GM21528 (cell line): ENCODE measurements at regions not wholly inside any gene's neighbourhood (a gene's known extent, or its start where the extent isn't known, plus 50 kb on each side); places are given as distances from the start of the nearest gene placed in this dataset.

Experiments
- ATAC-seq: cut with Tn5 transposase; IDR thresholded peaks from one replicate; pipeline ENCODE4 v1.9.1; 2021; ENCODE audit warnings: mild to moderate bottlenecking, moderate library complexity; ENCODE audit not compliant: unreplicated experiment, low FRiP score

GRCh38 chr15:38905632-38906031, 341.0 kb upstream of the RASGRP1 start:
- ATAC-seq = no peak

GRCh38 chr15:38920966-38921365, 356.4 kb upstream of the RASGRP1 start:
- ATAC-seq = no peak

DNA sequence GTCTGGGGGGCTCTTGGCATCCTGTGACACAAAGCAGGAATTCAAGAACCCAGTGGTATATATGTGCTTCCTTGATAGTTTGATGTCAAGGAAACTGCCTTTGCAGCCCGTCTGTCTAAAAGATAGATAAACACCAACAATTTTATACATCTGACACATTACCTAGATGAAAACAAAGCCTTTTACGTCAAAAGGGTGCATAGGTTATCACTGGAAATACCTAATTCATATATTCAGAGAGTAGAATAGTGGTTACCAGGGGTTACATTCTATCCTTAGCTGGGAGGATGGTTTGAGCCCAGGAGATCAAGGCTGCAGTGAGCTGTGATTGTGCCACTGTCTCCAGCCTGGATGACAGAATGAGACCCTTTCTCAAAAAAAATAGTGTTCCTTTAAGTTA, 356.9 kb upstream of the RASGRP1 start:
- ATAC-seq = no peak

DNA sequence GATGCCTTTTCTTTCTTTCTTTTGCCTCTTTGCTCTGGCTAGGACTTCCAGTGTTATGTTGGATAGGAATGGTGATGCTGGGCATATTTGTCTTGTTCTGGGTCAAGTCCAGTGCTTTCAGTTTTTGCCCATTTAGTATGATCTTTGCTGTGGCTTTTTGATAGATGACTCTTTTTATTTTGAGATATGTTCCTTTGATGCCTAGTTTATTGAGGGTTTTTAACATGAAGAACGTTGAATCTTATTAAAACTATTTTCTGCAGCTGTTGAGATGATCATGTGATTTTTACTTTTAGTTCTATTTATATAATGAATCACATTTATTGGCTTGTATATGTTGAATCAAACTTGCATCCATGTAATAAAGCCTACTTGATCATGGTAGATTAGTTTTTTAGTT, 363.8 kb upstream of the RASGRP1 start:
- no peak for ATAC-seq

DNA sequence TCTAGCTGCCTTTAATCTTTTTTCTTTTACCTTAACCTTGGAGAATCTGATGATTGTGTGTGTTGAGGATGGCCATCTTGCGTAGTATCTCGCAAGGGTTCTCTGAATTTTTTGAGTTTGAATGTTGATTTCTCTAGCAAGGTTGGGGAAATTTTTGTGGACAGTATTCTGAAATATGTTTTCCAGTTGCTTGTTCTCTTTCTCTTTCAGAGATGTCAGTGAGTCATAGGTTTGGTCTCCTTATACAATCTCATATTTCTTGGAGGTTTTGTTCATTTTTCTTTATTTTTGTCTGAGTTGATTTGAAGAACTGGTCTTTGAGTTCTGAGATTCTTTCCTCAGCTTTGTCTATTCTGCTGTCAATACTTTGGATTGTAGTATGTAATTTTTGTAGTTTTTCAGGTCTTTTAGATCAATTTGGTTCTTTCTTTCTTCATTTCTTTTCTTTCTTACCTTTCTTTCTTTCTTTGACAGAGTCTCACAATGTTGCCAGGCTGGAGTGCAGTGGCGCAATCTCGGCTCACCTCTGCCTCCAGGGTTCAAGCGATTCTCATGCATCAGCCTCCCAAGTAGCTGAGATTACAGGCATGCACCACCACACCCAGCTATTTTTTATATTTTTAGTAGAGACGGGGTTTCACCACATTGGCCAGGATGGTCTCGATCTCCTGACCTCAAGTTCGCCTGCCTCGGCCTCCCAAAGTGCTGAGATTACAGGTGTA, 366.4 kb upstream of the RASGRP1 start:
- no peak for ATAC-seq

DNA sequence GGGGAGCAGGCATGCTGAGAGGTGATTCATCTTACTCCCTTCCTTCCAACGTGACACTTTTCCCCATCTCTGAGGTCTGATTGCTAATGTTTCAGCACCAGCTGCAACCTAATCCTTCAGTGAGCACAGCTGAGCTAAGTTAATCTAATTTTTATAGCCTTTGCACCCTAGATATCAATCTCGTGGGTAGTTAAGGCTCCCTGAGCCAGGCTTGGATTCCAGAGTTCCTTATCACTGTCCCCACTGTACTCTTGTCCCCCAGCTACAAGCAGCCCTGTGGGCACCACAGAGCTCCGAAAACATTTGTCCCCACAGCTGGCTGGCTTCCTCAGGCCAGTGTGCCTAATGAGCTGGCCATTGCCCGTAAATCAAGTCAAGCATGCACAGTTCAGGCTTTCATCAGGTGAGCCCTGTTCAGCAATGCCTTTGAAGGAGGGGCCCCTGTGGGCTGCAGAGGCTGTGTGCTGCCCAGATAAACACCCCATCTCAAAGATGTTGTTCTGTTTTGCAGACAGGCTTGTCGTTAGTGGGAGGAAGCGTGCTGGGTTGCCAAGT, 376.9 kb upstream of the RASGRP1 start:
- no peak for ATAC-seq

- no peak for ATAC-seq
Observed at GRCh38 chr15:38944536-38944935, 379.9 kb upstream of the RASGRP1 start.

DNA sequence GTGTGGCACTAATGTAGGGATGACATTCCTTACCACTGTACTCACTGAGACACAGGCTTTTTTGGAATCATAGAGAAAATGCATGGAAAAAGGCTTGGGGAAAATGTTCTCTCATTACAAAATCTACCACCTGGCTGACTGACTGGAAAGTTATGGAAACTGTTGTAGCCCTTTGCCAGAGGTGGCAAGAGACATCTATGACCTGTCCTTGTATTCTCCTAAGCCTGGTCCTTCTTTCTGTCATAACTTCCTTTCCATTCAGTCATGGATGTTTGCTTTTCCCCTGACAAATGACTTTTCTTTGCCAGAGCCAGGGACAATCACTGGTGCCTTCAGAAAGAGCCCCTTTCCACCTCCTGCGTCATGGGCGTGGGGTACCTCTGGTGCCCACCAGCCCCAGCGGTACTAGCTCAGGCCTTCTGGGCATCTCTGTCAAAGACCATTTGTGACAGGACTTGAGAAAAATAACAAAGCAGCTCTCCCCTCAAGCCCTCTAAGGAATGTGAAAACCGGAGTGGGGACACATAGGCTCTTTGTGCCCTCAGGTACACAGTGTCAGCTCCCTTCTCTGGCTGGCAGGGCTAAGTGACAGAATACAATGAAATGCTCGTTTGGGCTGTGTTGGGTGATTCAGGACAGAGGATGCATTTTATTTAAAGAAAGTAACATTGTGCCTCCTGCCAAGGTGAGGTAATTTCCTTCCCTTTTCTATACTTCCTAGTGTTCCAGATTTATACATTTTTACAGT, 381.1 kb upstream of the RASGRP1 start:
- no peak for ATAC-seq

DNA sequence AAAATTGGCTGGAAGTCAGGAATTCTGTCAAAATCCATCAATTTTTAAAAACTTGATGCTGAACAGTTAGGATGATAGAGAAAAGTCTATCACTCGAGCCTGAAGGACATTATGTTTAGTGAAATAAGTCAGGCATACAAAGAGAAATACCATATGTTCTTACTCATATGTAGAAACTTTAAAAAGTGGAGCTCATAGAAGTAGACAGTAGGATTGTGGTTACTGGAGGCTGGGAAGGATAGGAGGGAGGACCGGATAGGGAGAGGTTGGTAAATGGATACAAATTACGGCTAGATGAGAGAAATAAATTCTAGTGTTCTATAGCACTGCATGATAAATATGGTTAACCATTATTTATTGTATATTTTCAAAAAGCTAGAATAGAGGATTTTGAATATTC, 389.5 kb upstream of the RASGRP1 start:
- ATAC-seq = no peak

- ATAC-seq = no peak
Observed at GRCh38 chr15:38961456-38961855, 396.8 kb upstream of the RASGRP1 start.

DNA sequence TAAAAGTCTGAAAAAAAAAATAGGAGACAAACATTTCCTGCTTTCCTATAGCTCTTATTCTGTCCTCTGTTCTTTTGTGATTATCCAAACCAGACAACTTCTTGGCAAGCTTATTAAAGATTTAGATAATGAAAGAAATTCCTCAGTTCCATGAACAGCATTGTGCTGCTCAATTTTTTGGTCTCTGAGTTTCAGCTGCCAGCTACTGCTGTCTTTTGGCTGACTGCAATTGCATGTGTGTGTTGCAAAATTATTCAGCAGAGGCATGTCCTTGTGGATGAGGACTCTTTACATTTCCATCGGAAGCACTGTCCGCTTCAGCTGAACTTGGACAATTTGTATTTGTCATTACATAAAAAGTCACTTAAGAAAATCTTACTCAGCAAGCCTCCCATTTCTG, 397.3 kb upstream of the RASGRP1 start:
- no peak for ATAC-seq

DNA sequence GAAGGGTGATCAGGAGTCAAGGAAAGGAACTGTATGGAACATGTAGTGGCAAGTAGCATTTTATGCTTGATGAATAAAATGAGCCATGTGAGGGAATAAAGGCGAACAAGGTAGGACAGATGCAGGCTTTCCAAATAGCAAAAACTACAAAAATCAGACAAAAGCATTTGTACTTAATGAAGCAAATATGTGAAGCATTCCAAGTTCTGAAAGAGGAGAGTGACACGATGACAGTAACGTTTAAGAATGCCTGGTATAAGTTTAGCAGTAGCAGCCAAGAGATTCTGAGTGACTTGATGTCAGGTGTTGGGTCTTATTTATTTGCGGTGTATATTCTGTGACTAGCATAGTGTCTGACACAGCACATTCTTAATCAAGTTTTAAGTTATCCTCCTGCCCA, 408.2 kb upstream of the RASGRP1 start:
- no peak for ATAC-seq

DNA sequence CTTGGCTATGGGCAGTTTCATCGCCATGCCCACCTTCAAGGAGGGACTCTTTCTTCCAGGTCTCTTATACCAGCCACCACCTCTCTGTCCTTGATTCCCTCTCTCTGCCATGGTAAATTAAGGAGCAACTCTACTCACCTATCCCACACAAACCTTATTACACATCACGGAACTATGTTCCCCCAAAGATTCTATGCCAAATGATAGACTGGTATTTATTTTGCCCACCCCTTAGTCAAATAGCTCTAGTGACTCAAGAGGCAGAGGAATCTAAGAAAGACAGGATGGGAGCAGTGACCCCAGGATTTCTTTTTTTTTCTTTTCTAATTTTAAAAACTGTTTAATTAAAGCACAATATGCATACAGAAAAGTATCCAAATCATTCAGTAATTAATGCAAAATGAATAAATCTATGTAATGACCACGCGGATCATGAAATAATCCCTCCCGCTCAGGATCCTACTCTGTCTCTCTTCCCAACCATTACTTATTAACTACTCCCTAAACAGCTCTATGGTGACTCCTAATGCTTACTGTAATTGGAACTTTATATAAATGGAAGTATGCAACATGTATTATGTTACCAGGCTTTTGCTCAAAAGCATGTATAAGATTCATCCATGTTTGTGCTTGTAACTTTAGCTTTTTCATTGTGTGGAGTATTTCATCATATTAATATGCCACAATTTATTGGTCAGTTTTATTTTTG, 410.8 kb upstream of the RASGRP1 start:
- no peak for ATAC-seq

GRCh38 chr15:38991126-38991525, 426.5 kb upstream of the RASGRP1 start:
- no peak for ATAC-seq

DNA sequence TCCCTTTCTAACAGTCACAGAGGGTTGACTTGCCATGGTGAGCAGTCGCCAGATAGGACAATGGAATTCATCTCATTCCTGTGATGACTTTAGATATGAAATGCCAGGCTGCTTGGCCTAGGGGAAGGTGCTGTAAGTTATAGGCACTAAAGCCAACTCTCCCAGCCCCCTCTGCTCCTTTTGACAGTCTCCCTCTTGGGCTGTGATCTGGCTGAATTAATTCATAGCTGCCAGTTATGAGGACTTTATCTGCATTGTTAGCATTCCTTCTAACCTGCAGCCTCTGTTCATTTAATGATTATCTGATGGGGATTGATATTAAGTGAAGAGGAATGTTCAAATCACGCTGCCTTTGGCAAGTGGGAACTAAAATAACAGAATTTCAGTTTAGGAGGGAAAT, 427.1 kb upstream of the RASGRP1 start:
- ATAC-seq = no peak

GRCh38 chr15:38992506-38992905, 427.9 kb upstream of the RASGRP1 start:
- no peak for ATAC-seq

GRCh38 chr15:38992930-38993329, 428.3 kb upstream of the RASGRP1 start:
- ATAC-seq = no peak

DNA sequence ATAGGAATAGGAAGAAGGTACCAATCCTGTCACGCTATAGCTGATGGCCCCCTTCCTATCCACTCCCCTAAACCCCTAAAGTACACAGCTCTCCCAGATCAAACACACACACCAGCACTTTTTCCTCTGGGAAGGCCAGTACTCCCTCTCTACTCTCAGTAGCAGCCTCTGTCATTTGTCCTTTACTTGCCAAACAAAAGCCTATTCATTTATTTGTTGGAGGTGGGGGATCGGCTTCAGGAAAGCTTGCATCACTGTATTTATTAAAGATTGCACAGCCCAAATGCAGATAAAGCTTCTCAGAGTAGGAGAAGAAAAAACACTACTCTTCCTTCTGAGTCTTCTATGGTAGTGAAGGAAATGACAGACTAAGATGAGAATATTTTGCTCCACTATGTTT, 429.7 kb upstream of the RASGRP1 start:
- no peak for ATAC-seq

- ATAC-seq = no peak
Observed at GRCh38 chr15:38996111-38996631, 431.6 kb upstream of the RASGRP1 start.

DNA sequence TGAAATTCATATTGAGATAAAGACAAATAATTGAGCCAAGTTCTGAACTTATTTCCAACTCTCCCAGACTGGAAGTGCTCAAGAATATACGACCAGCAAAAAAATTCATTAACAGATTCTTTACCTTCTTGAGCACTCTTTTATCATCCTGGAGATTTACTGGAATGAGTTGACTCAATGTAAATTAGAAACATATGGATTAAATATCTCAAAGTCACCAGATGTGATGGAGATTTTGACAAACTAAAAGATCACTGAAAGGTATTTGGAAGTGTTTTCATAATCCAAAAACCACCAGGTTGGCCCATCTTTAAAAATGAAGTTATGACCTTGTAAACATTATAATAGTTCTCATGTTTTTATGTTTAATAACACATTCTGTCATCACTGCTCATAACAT, 433.2 kb upstream of the RASGRP1 start:
- ATAC-seq = no peak
